GM21619 (cell line): ENCODE measurements at regions not wholly inside any gene's neighbourhood (a gene's known extent, or its start where the extent isn't known, plus 50 kb on each side); places are given as distances from the start of the nearest gene placed in this dataset.
A peak's percentile ranks its signal among the peaks of the same experiment; 100 is the strongest.

Experiments used
- ATAC-seq: cut with Tn5 transposase; IDR thresholded peaks from one replicate; pipeline ENCODE4 v1.9.1; 2021; ENCODE audit not compliant: unreplicated experiment

GRCh38 chr14:29446971-29447370, 480.7 kb downstream of the PRKD1 start:
- ATAC-seq = no peak

GRCh38 chr14:29451941-29452340, 475.7 kb downstream of the PRKD1 start:
- no peak for ATAC-seq

GRCh38 chr14:29453045-29453444, 474.6 kb downstream of the PRKD1 start:
- peak; percentile 62 for ATAC-seq

- no peak for ATAC-seq
Measured at GRCh38 chr14:29454026-29454693, 473.5 kb downstream of the PRKD1 start.

GRCh38 chr14:29458547-29458946, 469.1 kb downstream of the PRKD1 start:
- no peak for ATAC-seq

- ATAC-seq = no peak
Measured at GRCh38 chr14:29459531-29459930, 468.1 kb downstream of the PRKD1 start.

- ATAC-seq = no peak
Measured at GRCh38 chr14:29459969-29460560, 467.6 kb downstream of the PRKD1 start.

GRCh38 chr14:29461101-29461500, 466.5 kb downstream of the PRKD1 start:
- ATAC-seq = no peak

- no peak for ATAC-seq
Measured at GRCh38 chr14:29461506-29461905, 466.1 kb downstream of the PRKD1 start.

GRCh38 chr14:29462321-29462720, 465.3 kb downstream of the PRKD1 start:
- ATAC-seq = no peak

- no peak for ATAC-seq
Measured at GRCh38 chr14:29462772-29463171, 464.9 kb downstream of the PRKD1 start.

- no peak for ATAC-seq
Measured at GRCh38 chr14:29463727-29464395, 463.8 kb downstream of the PRKD1 start.

- no peak for ATAC-seq
Measured at GRCh38 chr14:29465095-29465494, 462.6 kb downstream of the PRKD1 start.

GRCh38 chr14:29475641-29476040, 452.0 kb downstream of the PRKD1 start:
- ATAC-seq = no peak

- no peak for ATAC-seq
Measured at GRCh38 chr14:29486132-29486531, 441.5 kb downstream of the PRKD1 start.

GRCh38 chr14:29489911-29490425, 437.7 kb downstream of the PRKD1 start:
- no peak for ATAC-seq

- ATAC-seq = no peak
Measured at GRCh38 chr14:29493849-29494248, 433.8 kb downstream of the PRKD1 start.

- ATAC-seq = no peak
Measured at GRCh38 chr14:29494312-29494711, 433.3 kb downstream of the PRKD1 start.

- ATAC-seq = no peak
Measured at GRCh38 chr14:29503903-29504302, 423.7 kb downstream of the PRKD1 start.

- no peak for ATAC-seq
Measured at GRCh38 chr14:29518335-29518734, 409.3 kb downstream of the PRKD1 start.

GRCh38 chr14:29521526-29522137, 406.0 kb downstream of the PRKD1 start:
- no peak for ATAC-seq
